ENCODE measurements at regions not wholly inside any gene's neighbourhood (a gene's known extent, or its start where the extent isn't known, plus 50 kb on each side); places are given as distances from the start of the nearest gene placed in this dataset.

DNA sequence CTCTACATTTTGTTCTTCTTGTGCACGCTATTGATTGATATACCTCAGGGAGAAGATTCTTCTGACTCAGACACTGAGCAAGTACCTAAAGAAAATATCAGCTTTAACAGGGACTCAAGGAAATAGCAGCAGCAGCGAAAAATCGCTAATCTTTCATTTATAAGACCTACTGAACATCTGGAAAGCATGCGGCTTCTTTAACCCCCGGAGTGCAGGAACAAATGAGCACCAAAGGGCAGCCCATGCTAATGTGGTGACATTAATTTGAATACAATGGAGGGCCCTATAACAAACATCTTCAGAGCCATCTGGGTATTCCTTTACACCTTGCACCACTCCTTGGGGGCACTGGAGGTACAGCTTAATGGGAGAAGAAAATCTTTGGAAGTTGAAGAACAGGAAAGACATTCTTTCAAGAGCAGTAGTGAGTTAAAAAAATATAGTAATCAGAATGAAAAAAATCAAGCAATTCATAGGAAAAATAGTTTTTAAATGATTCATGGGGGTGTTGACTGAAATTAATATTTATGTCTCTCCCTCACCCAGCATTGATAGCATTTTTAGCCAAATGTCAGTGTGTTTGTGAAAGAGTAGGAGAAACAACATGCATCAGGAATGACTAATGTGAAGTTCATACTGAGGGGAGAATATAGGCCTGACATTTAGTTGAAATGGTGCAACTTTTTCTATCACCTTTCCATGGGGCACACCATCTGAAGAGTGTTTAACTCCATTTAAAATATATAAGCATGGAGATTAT is 281.7 kb downstream of the HRH4 start:
- WGBS (ENCODE audit: extremely low coverage, insufficient read length, low lambda C conversion rate): no CpG with 5 or more reads among the region's 5 CpGs
- Histone ChIP-seq H2AK5ac (ENCODE audit: insufficient read length, low read length) (no peak overlapping the region), H3K79me1 (ENCODE audit: insufficient read depth, low read depth, low read length, poor library complexity, severe bottlenecking) (no peaks in the 10 kb centered on the region), H3K27me3 (ENCODE audit: insufficient read depth, low read length) (no peaks in the 10 kb centered on the region), H4K8ac (replicated peaks; ENCODE audit: insufficient read length, low read depth, low read length) (no peak overlapping the region), H2BK120ac (ENCODE audit: low read depth, low read length, poor library complexity, severe bottlenecking) (no peak overlapping the region), H3K9ac (ENCODE audit: extremely low read depth, insufficient read length, low read length) (no peak overlapping the region), H2BK5ac (ENCODE audit: insufficient read length, low read length) (no peak overlapping the region), H3K9me3 (ENCODE audit: control insufficient read depth, low read depth, low read length) (no peaks in the 10 kb centered on the region), H3K79me2 (ENCODE audit: insufficient read depth, low read length) (no peaks in the 10 kb centered on the region), H2BK12ac (ENCODE audit: insufficient read length, low read depth, low read length) (no peak overlapping the region), H3K4ac (ENCODE audit: low read depth, low read length) (no peak overlapping the region), H4K91ac (ENCODE audit: insufficient read length, low read depth, low read length) (no peak overlapping the region), H2AFZ (ENCODE audit: low read length) (no peak overlapping the region), H2BK20ac (ENCODE audit: low read depth, low read length, poor library complexity, severe bottlenecking) (no peak overlapping the region), H4K20me1 (ENCODE audit: control insufficient read depth, insufficient read depth, insufficient read length) (no peaks in the 10 kb centered on the region), H3K23me2 (ENCODE audit: insufficient read length, low read depth, low read length, poor library complexity, severe bottlenecking) (no peaks in the 10 kb centered on the region), H3K27ac (ENCODE audit: insufficient read length, low read depth, low read length) (no peak overlapping the region), H3K4me1 (ENCODE audit: insufficient read depth, low read length) (no peaks in the 10 kb centered on the region), H3K56ac (ENCODE audit: insufficient read length, low read depth, low read length) (no peak overlapping the region), H3K23ac (ENCODE audit: insufficient read length, low read depth, low read length) (no peak overlapping the region), H3K18ac (ENCODE audit: insufficient read length, low read depth, low read length) (no peak overlapping the region), H4K5ac (ENCODE audit: insufficient read length, low read depth, low read length) (no peak overlapping the region), H3T11ph (ENCODE audit: low read length) (no peak overlapping the region), H2BK15ac (ENCODE audit: low read depth, low read length) (no peak overlapping the region), H3K4me2 (ENCODE audit: insufficient read depth, insufficient read length, low read length) (no peak overlapping the region), H3K14ac (ENCODE audit: insufficient read depth, low read length) (no peak overlapping the region)
- DNase-seq: no peak
- H3K4me3 Mint-ChIP-seq: no peak overlapping the region
- no peaks in the 10 kb centered on the region for H3K27me3 Mint-ChIP-seq (ENCODE audit: low read depth)
- H3K27ac Mint-ChIP-seq: no peak overlapping the region
- TF ChIP-seq, protein P1, sequence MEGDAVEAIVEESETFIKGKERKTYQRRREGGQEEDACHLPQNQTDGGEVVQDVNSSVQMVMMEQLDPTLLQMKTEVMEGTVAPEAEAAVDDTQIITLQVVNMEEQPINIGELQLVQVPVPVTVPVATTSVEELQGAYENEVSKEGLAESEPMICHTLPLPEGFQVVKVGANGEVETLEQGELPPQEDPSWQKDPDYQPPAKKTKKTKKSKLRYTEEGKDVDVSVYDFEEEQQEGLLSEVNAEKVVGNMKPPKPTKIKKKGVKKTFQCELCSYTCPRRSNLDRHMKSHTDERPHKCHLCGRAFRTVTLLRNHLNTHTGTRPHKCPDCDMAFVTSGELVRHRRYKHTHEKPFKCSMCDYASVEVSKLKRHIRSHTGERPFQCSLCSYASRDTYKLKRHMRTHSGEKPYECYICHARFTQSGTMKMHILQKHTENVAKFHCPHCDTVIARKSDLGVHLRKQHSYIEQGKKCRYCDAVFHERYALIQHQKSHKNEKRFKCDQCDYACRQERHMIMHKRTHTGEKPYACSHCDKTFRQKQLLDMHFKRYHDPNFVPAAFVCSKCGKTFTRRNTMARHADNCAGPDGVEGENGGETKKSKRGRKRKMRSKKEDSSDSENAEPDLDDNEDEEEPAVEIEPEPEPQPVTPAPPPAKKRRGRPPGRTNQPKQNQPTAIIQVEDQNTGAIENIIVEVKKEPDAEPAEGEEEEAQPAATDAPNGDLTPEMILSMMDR (conservative IDR thresholded peaks at IDR 0.05): no peak
- H3K4me1 Mint-ChIP-seq: peaks cover 12 to 13% of the 10 kb centered on the region in 2 experiments
- no peaks in the 10 kb centered on the region for H3K9me3 Mint-ChIP-seq
- peaks cover 0 to 4% (median 0%) of the 10 kb centered on the region in 3 experiments; a peak in 1 of 7 replicates for H3K36me3 Mint-ChIP-seq (ENCODE audit: insufficient read depth in 1 of 3, low read depth in 3 of 3)
